Calu3 (cell line): ENCODE measurements at regions not wholly inside any gene's neighbourhood (a gene's known extent, or its start where the extent isn't known, plus 50 kb on each side); places are given as distances from the start of the nearest gene placed in this dataset.

Source experiments
- BruUV-seq: library from RNA; stranded (reverse); fragments of 400-500 nt; replicated peaks from 2 replicates; lab custom pipeline; 2021; lab: Mats Ljungman, UMichigan
- CTCF ChIA-PET: fragments of 300-600 bp; sonication (Branson Sonifier 250); formaldehyde crosslinking; loops from one replicate; lab custom pipeline; 2022; ENCODE audit warnings: antibody characterized with exemption; lab: Charles Lee
- DNase-seq: peaks from one replicate; pipeline ENCODE4 v3.0.0; 2022
- H3K27ac Mint-ChIP-seq: one replicate; pipeline ENCODE4 v1.8.0; 2022; ENCODE audit warnings: mixed read lengths; ENCODE audit not compliant: unreplicated experiment
- H3K27me3 Mint-ChIP-seq: one replicate; pipeline ENCODE4 v1.8.0; 2022; ENCODE audit warnings: mixed read lengths; ENCODE audit not compliant: unreplicated experiment
- H3K36me3 Mint-ChIP-seq: one replicate; pipeline ENCODE4 v1.8.0; 2022; ENCODE audit warnings: mild to moderate bottlenecking, moderate library complexity, mixed read lengths; ENCODE audit not compliant: insufficient read depth, unreplicated experiment
- H3K4me1 Mint-ChIP-seq: one replicate; pipeline ENCODE4 v1.8.0; 2022; ENCODE audit warnings: mild to moderate bottlenecking, low read depth, mixed read lengths; ENCODE audit not compliant: unreplicated experiment
- H3K4me3 Mint-ChIP-seq: one replicate; pipeline ENCODE4 v1.8.0; 2022; ENCODE audit warnings: mild to moderate bottlenecking, low read depth, moderate library complexity, mixed read lengths; ENCODE audit not compliant: unreplicated experiment
- H3K9me3 Mint-ChIP-seq: one replicate; pipeline ENCODE4 v1.8.0; 2022; ENCODE audit warnings: low read depth, mixed read lengths; ENCODE audit not compliant: unreplicated experiment
- CTCF ChIP-seq: fragments of 200-600 bp; IDR thresholded peaks from one replicate; pipeline ENCODE4 v1.8.0; 2022; ENCODE audit warnings: antibody characterized with exemption; ENCODE audit not compliant: unreplicated experiment
- intact Hi-C: fragments of 100-400 bp; cut with micrococcal nuclease; formaldehyde crosslinking; loops from one replicate; pipeline ENCODE4 v1.10.0; 2022; ENCODE audit not compliant: unreplicated experiment

GRCh38 chr9:18368206-18368605 is 105.7 kb upstream of the ADAMTSL1 start:
- Mint-ChIP-seq H3K27ac (no peak overlapping the region), H3K4me1 (no peaks in the 10 kb centered on the region), H3K36me3 (no peaks in the 10 kb centered on the region), H3K27me3 (no peaks in the 10 kb centered on the region), H3K9me3 (no peaks in the 10 kb centered on the region), H3K4me3 (no peak overlapping the region)
- CTCF ChIA-PET: no interaction called here
- no TSS peak for BruUV-seq
- intact Hi-C loops: no loop called here
- TF ChIP-seq CTCF: no peak
- no peak for DNase-seq

GRCh38 chr9:18371141-18371540 is 102.8 kb upstream of the ADAMTSL1 start:
- BruUV-seq: no TSS peak
- Mint-ChIP-seq H3K4me3 (no peak overlapping the region), H3K4me1 (no peaks in the 10 kb centered on the region), H3K9me3 (peaks cover 1% of the 10 kb centered on the region), H3K36me3 (no peaks in the 10 kb centered on the region), H3K27ac (no peak overlapping the region), H3K27me3 (no peaks in the 10 kb centered on the region)
- CTCF ChIA-PET: no interaction called here
- no peak for TF ChIP-seq CTCF
- intact Hi-C loops: no loop called here
- no peak for DNase-seq

GRCh38 chr9:18371621-18372020 is 102.3 kb upstream of the ADAMTSL1 start:
- Mint-ChIP-seq H3K9me3 (peaks cover 3% of the 10 kb centered on the region), H3K36me3 (no peaks in the 10 kb centered on the region), H3K4me3 (no peak overlapping the region), H3K4me1 (no peaks in the 10 kb centered on the region), H3K27ac (no peak overlapping the region), H3K27me3 (no peaks in the 10 kb centered on the region)
- TF ChIP-seq CTCF: no peak
- DNase-seq: no peak
- no TSS peak for BruUV-seq
- intact Hi-C loops: no loop called here
- CTCF ChIA-PET: no interaction called here

- Mint-ChIP-seq H3K4me1 (peaks cover 31% of the 10 kb centered on the region), H3K27me3 (no peaks in the 10 kb centered on the region), H3K4me3 (no peak overlapping the region), H3K9me3 (peaks cover 5% of the 10 kb centered on the region), H3K36me3 (peaks cover 7% of the 10 kb centered on the region), H3K27ac (peak overlapping the region; percentile 55)
- CTCF ChIA-PET: no interaction called here
- intact Hi-C loops: no loop called here
- no peak for TF ChIP-seq CTCF
- peak; percentile 13 for DNase-seq
- BruUV-seq: no TSS peak
Observed at GRCh38 chr9:18379073-18379811, 94.7 kb upstream of the ADAMTSL1 start.
